Ectodermal cell (in vitro differentiated cells): ENCODE measurements at regions not wholly inside any gene's neighbourhood (a gene's known extent, or its start where the extent isn't known, plus 50 kb on each side); places are given as distances from the start of the nearest gene placed in this dataset.
"Not testable (repeated sequence)": the region's sequence is repeated elsewhere in the genome, so short reads cannot be mapped to it uniquely, and the experiment has no call there.

Experiments used
- H3K27ac ChIP-seq: 2 replicates; pipeline ENCODE4 v1.7.0; 2013; ENCODE audit warnings: mild to moderate bottlenecking, low read depth, low read length; ENCODE audit not compliant: insufficient read depth, poor library complexity, severe bottlenecking
- H3K27me3 ChIP-seq: 2 replicates; pipeline ENCODE4 v1.7.0; 2013; ENCODE audit warnings: mild to moderate bottlenecking, low read length; ENCODE audit not compliant: insufficient read depth, control insufficient read depth, poor library complexity, severe bottlenecking
- H3K36me3 ChIP-seq: one replicate; pipeline ENCODE4 v1.7.0; 2013; ENCODE audit warnings: low read length; ENCODE audit not compliant: control insufficient read depth, insufficient read depth
- H3K4me1 ChIP-seq: one replicate; pipeline ENCODE4 v1.7.0; 2013; ENCODE audit warnings: low read length; ENCODE audit not compliant: control insufficient read depth, insufficient read depth
- H3K4me3 ChIP-seq: 2 replicates; pipeline ENCODE4 v1.7.0; 2013; ENCODE audit warnings: low read depth, low read length, control low read depth; ENCODE audit not compliant: insufficient read depth
- H3K9me3 ChIP-seq: 2 replicates; pipeline ENCODE4 v1.7.0; 2013; ENCODE audit warnings: mild to moderate bottlenecking, low read length, moderate library complexity; ENCODE audit not compliant: control insufficient read depth
- WGBS, 2 experiments: methylation state at CpG; one replicate each; pipeline ENCODE4 v1.1.7; 2013; ENCODE audit warnings: missing lambda C conversion rate in 2 of 2; 5-methylcytosine and 5-hydroxymethylcytosine counted together

DNA sequence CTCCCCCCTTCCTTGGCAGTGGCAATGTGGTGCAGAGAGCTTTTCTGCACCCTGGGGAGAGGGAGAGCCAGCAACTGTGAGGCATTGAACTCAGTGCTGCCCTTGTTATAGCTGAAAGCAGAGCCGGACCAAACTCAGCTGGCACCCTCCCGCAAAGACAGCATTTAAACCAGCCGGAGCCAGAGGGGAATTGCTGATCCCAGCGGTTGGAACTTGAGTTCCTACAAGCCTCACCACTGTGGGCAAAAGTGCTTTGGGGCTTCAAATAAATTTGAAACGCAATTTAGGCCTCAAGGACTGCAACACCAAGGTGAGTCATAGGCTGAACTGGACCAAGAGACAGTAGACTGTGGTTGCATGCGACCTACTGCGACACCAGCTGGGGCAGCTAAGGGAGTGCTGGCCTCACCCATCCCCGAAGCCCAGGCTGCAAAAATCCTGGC is 207.6 kb upstream of the CDKN2B start:
- Histone ChIP-seq H3K4me3 (no peak overlapping the region), H3K27ac (no peak overlapping the region), H3K36me3 (no peaks in the 10 kb centered on the region), H3K4me1 (no peaks in the 10 kb centered on the region), H3K9me3 (no peaks in the 10 kb centered on the region), H3K27me3 (no peaks in the 10 kb centered on the region)
- WGBS, 2 experiments, result 86 to 87% methylated on average over 8 of the region's 8 CpGs

DNA sequence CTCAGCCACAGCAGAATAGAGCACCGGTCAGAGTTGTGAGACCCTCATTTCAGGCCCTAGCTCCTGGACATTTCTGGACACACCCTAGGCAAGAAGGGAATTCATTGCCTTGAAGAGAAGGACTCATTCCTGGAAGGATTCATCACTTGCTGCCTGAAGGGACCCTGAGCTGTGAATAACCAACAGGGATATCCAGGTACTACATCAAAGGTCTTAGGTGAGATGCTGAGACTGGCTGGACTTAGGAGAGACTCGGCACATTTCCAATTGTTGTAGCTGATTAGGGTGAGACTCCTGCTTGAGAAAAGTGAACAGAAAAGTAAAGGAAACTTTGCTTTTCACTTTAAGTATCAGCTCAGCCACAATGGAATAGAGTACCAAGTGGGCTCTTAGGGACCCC is 208.1 kb upstream of the CDKN2B start:
- 89 to 97% methylated on average over 2 of the region's 2 CpGs for WGBS, 2 experiments
- no peaks in the 10 kb centered on the region for H3K27me3 ChIP-seq
- H3K4me1 ChIP-seq, result no peaks in the 10 kb centered on the region
- H3K27ac ChIP-seq, result no peak overlapping the region
- H3K9me3 ChIP-seq, result no peaks in the 10 kb centered on the region
- no peaks in the 10 kb centered on the region for H3K36me3 ChIP-seq
- H3K4me3 ChIP-seq, result no peak overlapping the region

DNA sequence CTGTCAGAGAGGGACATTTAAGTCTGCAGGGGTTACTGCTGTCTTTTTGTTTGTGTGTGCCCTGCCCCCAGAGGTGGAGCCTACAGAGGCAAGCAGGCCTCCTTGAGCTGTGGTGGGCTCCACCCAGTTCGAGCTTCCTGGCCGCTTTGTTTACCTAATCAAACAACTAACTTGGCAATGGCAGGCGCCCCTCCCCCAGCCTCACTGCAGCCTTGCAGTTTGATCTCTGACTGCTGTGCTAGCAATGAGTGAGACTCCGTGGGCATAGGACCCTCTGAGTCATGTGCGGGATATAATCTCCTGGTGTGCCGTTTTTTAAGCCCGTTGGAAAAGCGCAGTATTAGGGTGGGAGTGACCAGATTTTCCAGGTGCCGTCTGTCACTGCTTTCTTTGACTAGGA is 216.8 kb upstream of the CDKN2B start:
- H3K4me1 ChIP-seq, H3K27me3 ChIP-seq, H3K27ac ChIP-seq, H3K4me3 ChIP-seq, H3K9me3 ChIP-seq, H3K36me3 ChIP-seq: not testable (repeated sequence)
- 93 to 96% methylated on average over 9 of the region's 9 CpGs for WGBS, 2 experiments

DNA sequence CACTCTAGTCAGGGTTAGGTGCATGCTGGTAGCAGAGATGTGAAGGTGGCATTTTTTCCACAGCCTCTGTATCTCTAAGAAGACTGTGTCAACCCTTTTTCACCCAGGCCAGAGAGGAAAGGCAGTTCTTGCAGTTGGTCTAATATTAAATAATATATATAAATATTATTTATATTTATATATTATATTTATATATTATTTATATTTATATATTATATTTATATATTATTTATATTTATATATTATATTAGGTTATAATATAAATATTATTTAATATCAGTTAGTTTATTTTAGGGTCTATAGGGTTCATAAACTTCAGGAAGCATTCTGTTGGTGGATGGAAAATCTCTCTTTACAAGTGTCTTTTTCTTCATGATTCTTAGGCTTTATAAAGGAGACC is 218.6 kb upstream of the DMRTA1 start:
- no peaks in the 10 kb centered on the region for H3K36me3 ChIP-seq

DNA sequence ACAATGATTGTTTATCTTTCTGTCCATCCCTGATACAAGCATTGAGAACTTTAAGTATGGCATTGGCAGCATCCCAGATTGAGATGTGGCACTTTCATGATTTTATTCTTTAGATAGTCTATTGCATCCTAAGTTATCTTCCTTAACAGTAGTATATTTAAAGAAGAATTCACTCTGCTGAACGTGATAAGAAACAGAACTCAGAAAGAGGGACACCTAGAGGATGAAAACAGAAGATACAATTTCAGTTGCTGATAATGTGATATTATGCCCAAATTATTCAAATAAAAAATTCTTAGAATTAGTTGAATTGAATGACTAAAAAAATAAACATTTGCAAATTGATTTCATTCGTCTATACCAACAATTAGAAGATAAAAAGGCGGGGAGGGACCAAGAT is 218.1 kb upstream of the DMRTA1 start:
- Histone ChIP-seq H3K27me3 (no peaks in the 10 kb centered on the region), H3K36me3 (no peaks in the 10 kb centered on the region), H3K4me3 (no peak overlapping the region), H3K4me1 (no peaks in the 10 kb centered on the region), H3K9me3 (peaks cover 2% of the 10 kb centered on the region), H3K27ac (no peak overlapping the region)
- 74 to 93% methylated on average over 2 to 3 of the region's 3 CpGs for WGBS, 2 experiments

More for the DNA sequence above, 218.6 kb upstream of the DMRTA1 start:
- no peaks in the 10 kb centered on the region for H3K4me1 ChIP-seq
- H3K4me3 ChIP-seq, result no peak overlapping the region
- peaks cover 2% of the 10 kb centered on the region for H3K9me3 ChIP-seq
- no peaks in the 10 kb centered on the region for H3K27me3 ChIP-seq
- H3K27ac ChIP-seq, result no peak overlapping the region

DNA sequence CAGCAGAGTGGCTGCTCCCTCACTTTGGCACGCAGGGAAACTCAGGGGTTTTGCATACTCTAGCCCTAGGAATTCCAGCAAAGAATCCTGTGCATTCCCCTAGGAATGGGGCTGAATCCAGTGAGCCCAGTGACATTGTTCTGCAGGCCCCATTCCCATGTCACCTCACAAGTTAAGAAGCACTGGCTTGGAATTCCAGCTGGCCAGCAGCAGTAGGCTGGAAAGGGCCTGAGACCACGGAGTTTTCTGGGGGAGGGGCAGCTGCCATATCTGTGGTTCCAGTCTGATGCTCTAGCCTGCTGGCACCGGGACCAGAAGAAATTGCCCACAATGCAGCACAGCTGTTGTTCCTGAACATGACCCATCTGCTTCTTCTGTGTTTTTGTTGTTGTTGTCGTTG is 217.6 kb upstream of the DMRTA1 start:
- Histone ChIP-seq H3K4me1 (no peaks in the 10 kb centered on the region), H3K9me3 (peaks cover 2% of the 10 kb centered on the region), H3K27me3 (no peaks in the 10 kb centered on the region), H3K27ac (no peak overlapping the region), H3K36me3 (no peaks in the 10 kb centered on the region), H3K4me3 (no peak overlapping the region)
- WGBS, 2 experiments, result 88 to 92% methylated on average over 4 of the region's 4 CpGs

GRCh38 chr9:22231309-22231708 is 215.3 kb upstream of the DMRTA1 start:
- H3K9me3 ChIP-seq, H3K27ac ChIP-seq, H3K4me1 ChIP-seq, H3K4me3 ChIP-seq, H3K36me3 ChIP-seq, H3K27me3 ChIP-seq: not testable (repeated sequence)

- Histone ChIP-seq H3K36me3 (no peaks in the 10 kb centered on the region), H3K9me3 (peaks cover 2% of the 10 kb centered on the region), H3K27me3 (no peaks in the 10 kb centered on the region), H3K4me3 (no peak overlapping the region), H3K27ac (no peak overlapping the region), H3K4me1 (no peaks in the 10 kb centered on the region)
- 86 to 100% methylated on average over 1 of the region's 1 CpG for WGBS, 2 experiments
These were observed 213.7 kb upstream of the DMRTA1 start for GRCh38 chr9:22232971-22233370.

DNA sequence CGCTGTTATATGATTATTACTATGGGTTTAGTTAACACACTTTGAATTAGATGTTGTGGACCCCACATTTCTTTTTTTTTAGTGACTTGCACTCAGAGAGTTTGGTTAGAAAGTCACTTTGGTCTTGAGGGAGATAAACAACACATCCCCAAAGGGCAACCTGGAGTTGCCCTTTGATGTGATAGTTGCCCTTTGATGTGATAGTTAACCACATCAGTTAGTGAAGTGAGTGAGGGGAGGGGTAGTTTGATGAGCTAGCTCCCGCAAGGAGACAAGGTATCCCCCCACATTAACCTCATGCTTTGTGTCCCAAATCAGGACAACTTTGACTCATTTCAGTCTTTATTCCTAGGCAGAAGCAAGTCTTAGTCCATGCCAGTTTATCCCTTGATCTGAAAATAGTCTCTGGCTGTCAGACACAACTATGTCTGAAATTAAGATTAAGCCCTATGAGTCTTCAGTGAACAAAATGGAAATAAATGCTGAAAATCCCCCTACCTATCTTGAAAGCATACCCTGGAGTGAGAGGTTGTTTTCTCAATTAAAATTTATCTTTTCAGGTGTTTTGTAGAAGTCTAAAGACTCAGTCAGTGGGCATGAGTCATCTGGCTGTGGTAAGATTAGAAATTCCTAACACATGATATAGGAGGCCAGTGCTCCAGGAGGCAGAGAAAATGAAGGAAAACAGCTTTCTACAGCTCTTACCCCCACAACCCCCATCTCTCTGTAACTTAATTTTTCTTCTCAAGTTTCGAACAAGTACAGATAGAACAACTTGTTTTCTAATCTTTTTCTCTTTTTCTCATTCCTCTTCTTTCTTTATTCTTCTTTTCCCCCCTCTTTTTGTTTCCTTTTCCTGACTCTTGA is 208.9 kb upstream of the DMRTA1 start:
- Histone ChIP-seq H3K27ac (no peak overlapping the region), H3K9me3 (no peaks in the 10 kb centered on the region), H3K4me1 (no peaks in the 10 kb centered on the region), H3K4me3 (no peak overlapping the region), H3K36me3 (no peaks in the 10 kb centered on the region), H3K27me3 (no peaks in the 10 kb centered on the region)
- WGBS, 2 experiments, result 88 to 95% methylated on average over 3 of the region's 3 CpGs

DNA sequence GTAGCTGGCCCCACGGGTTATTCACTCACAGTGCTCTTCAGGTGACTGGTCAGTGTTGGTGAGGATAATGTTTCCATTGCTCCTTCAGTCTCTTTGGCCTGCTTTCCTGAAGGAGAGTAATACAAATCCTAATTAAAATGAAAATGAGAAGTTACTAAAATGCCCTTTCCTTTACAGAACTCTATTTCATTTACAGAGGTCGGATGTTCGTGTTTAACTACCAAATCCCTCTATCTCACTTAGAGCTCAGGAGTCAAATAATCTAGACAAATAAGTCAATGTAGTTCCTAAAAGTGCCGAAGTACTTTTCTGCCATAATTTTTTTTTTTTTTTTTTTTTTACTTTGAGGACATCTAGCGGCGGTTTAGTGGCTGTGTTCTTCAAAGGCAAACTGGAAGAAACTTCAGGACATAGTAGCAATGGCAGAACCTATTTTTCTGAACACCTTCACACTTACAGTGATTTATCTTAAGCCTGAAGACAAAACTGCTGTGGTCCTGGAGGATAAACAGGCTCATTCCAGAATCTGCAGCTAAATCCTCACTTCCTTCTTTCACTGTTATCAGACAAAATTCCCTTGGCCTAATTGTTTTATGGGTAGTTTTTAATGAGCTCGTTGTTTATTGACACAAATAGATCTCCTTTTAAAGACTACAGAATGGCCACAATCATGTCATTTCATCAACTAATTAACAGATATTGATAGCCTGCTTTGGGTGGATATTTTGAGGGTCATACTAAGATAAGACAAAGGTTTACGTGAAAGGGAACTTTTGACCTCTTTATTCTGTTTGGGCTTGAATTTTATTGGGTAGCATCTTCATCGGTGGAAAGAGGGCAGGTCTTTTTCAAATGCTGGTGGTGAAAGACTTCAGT is 207.6 kb upstream of the DMRTA1 start:
- no peak overlapping the region for H3K4me3 ChIP-seq
- H3K27me3 ChIP-seq, result no peaks in the 10 kb centered on the region
- no peaks in the 10 kb centered on the region for H3K9me3 ChIP-seq
- no peak overlapping the region for H3K27ac ChIP-seq
- H3K4me1 ChIP-seq, result no peaks in the 10 kb centered on the region
- no peaks in the 10 kb centered on the region for H3K36me3 ChIP-seq
- 19 to 22% methylated on average over 7 of the region's 9 CpGs for WGBS, 2 experiments
